Neural cell (in vitro differentiated cells): ENCODE measurements at regions not wholly inside any gene's neighbourhood (a gene's known extent, or its start where the extent isn't known, plus 50 kb on each side); places are given as distances from the start of the nearest gene placed in this dataset.

Experiments used
- H2AFZ ChIP-seq: fragments of 200-600, 300-800 bp; sonication (generic), shearing (Covaris generic); 2 replicates; pipeline ENCODE4 v1.6.0; 2014; ENCODE audit warnings: low read depth, mild to moderate bottlenecking, antibody characterized with exemption, low read length, moderate library complexity
- H3F3A ChIP-seq: fragments of 200-600 bp; shearing (Covaris generic); 2 replicates; pipeline ENCODE4 v1.6.1; 2016; ENCODE audit warnings: mild to moderate bottlenecking, moderate library complexity, mixed read lengths, antibody characterized with exemption, low read length; ENCODE audit not compliant: insufficient read depth, poor library complexity, severe bottlenecking
- H3K27ac ChIP-seq: fragments of 200-600, 300-800 bp; sonication (generic), shearing (Covaris generic); 2 replicates; pipeline ENCODE4 v1.5.1; 2014; ENCODE audit warnings: mild to moderate bottlenecking, low read length, moderate library complexity
- H3K27me3 ChIP-seq: fragments of 300-800, 200-600 bp; sonication (generic), shearing (Covaris generic); 2 replicates; pipeline ENCODE4 v1.6.0; 2014; ENCODE audit warnings: mild to moderate bottlenecking, low read depth, low read length, moderate library complexity; ENCODE audit not compliant: insufficient read depth
- H3K36me3 ChIP-seq: fragments of 300-800, 200-600 bp; sonication (generic), shearing (Covaris generic); 2 replicates; pipeline ENCODE4 v1.5.1; 2014; ENCODE audit warnings: mild to moderate bottlenecking, antibody characterized with exemption, low read length, moderate library complexity; ENCODE audit not compliant: insufficient read depth
- H3K4me2 ChIP-seq: fragments of 300-800, 200-600 bp; sonication (generic), shearing (Covaris generic); 2 replicates; pipeline ENCODE4 v1.6.0; 2014; ENCODE audit warnings: mild to moderate bottlenecking, low read length
- H3K4me3 ChIP-seq: fragments of 300-800, 200-600 bp; sonication (generic), shearing (Covaris generic); 2 replicates; pipeline ENCODE4 v1.5.1; 2014; ENCODE audit warnings: mild to moderate bottlenecking, low read length, moderate library complexity
- H3K79me2 ChIP-seq: fragments of 200-600 bp; shearing (Covaris generic); replicated peaks from 2 replicates; pipeline ENCODE4 v1.6.0; 2014; ENCODE audit warnings: mild to moderate bottlenecking, low read length, moderate library complexity; ENCODE audit not compliant: insufficient read depth
- H3K9ac ChIP-seq: fragments of 300-800, 200-600 bp; sonication (generic), shearing (Covaris generic); 2 replicates; pipeline ENCODE4 v1.6.1; 2016; ENCODE audit warnings: mild to moderate bottlenecking, low read length, mixed read lengths
- H3K9me2 ChIP-seq: fragments of 200-600 bp; shearing (Covaris generic); 2 replicates; pipeline ENCODE4 v1.6.1; 2016; ENCODE audit warnings: mild to moderate bottlenecking, low read length, mixed read lengths; ENCODE audit not compliant: insufficient read depth
- H3K9me3 ChIP-seq: fragments of 200-600, 300-800 bp; sonication (generic), shearing (Covaris generic); 2 replicates; pipeline ENCODE4 v1.6.1; 2016; ENCODE audit warnings: mild to moderate bottlenecking, mixed run types, low read length, moderate library complexity, mixed read lengths
- H4K20me1 ChIP-seq: fragments of 200-600 bp; shearing (Covaris generic); 2 replicates; pipeline ENCODE4 v1.6.1; 2016; ENCODE audit warnings: mild to moderate bottlenecking, mixed run types; ENCODE audit not compliant: insufficient read depth
- CTCF ChIP-seq: fragments of 450-650 bp; IDR thresholded peaks from 2 replicates; pipeline ENCODE4 v1.5.1; 2014; ENCODE audit warnings: antibody characterized with exemption, mild to moderate bottlenecking, moderate library complexity; ENCODE audit not compliant: poor library complexity, severe bottlenecking
- EP300 ChIP-seq: fragments of 450-650 bp; conservative IDR thresholded peaks from 2 replicates; pipeline ENCODE4 v1.6.1; 2014; ENCODE audit warnings: antibody characterized with exemption, mild to moderate bottlenecking, moderate library complexity; ENCODE audit not compliant: poor library complexity, severe bottlenecking
- EZH2 ChIP-seq: fragments of 200-600, 300-800 bp; shearing (Covaris generic), sonication (generic); IDR thresholded peaks from 2 replicates; pipeline ENCODE4 v1.6.1; 2014; ENCODE audit warnings: antibody characterized with exemption, low read length, borderline replicate concordance, mild to moderate bottlenecking; ENCODE audit not compliant: insufficient read depth, poor library complexity, severe bottlenecking
- MXI1 ChIP-seq: fragments of 450-650 bp; conservative IDR thresholded peaks from 2 replicates; pipeline ENCODE4 v1.6.1; 2014; ENCODE audit warnings: antibody characterized with exemption, mild to moderate bottlenecking; ENCODE audit not compliant: poor library complexity, severe bottlenecking
- POLR2AphosphoS5 ChIP-seq: IDR thresholded peaks from 2 replicates; pipeline ENCODE4 v1.6.1; 2012
- RAD21 ChIP-seq: fragments of 450-650 bp; conservative IDR thresholded peaks from 2 replicates; pipeline ENCODE4 v1.6.1; 2014; ENCODE audit warnings: antibody characterized with exemption, mild to moderate bottlenecking, moderate library complexity
- REST ChIP-seq: IDR thresholded peaks from 2 replicates; pipeline ENCODE4 v1.6.1; 2012; ENCODE audit warnings: borderline replicate concordance
- SMC3 ChIP-seq: fragments of 450-650 bp; conservative IDR thresholded peaks from 2 replicates; pipeline ENCODE4 v1.6.1; 2014; ENCODE audit warnings: antibody characterized with exemption, mild to moderate bottlenecking, moderate library complexity; ENCODE audit not compliant: poor library complexity
- TAF1 ChIP-seq: IDR thresholded peaks from 2 replicates; pipeline ENCODE4 v1.6.1; 2012; ENCODE audit warnings: low read depth

- Histone ChIP-seq H4K20me1 (no peaks in the 10 kb centered on the region), H3K9me3 (no peaks in the 10 kb centered on the region), H3F3A (no peaks in the 10 kb centered on the region), H3K9ac (no peak overlapping the region), H3K27ac (no peak overlapping the region), H2AFZ (no peak overlapping the region), H3K4me3 (no peak overlapping the region), H3K9me2 (no peaks in the 10 kb centered on the region), H3K27me3 (no peaks in the 10 kb centered on the region), H3K36me3 (no peaks in the 10 kb centered on the region), H3K4me2 (no peak overlapping the region), H3K79me2 (no peaks in the 10 kb centered on the region)
- TF ChIP-seq TAF1 (no peak), POLR2AphosphoS5 (no peak), EZH2 (no peak), CTCF (no peak), EP300 (no peak)
Observed at GRCh38 chr6:8943073-8943472, 507.7 kb upstream of the SLC35B3 start.

GRCh38 chr6:8941577-8941976, 506.2 kb upstream of the SLC35B3 start:
- H3F3A ChIP-seq: no peaks in the 10 kb centered on the region
- no peaks in the 10 kb centered on the region for H3K36me3 ChIP-seq
- no peaks in the 10 kb centered on the region for H4K20me1 ChIP-seq
- TF ChIP-seq EZH2: no peak
- TF ChIP-seq CTCF: no peak
- no peak for TF ChIP-seq RAD21
- TF ChIP-seq MXI1: no peak
- no peak for TF ChIP-seq EP300
- no peak for TF ChIP-seq SMC3
- TF ChIP-seq REST: no peak
- TF ChIP-seq TAF1: no peak
- no peak for TF ChIP-seq POLR2AphosphoS5
- H3K4me2 ChIP-seq: no peak overlapping the region
- H3K27me3 ChIP-seq: no peaks in the 10 kb centered on the region
- H3K27ac ChIP-seq: no peak overlapping the region
- H3K9me3 ChIP-seq: no peaks in the 10 kb centered on the region
- H3K9me2 ChIP-seq: no peaks in the 10 kb centered on the region
- H2AFZ ChIP-seq: no peak overlapping the region
- no peak overlapping the region for H3K9ac ChIP-seq
- H3K79me2 ChIP-seq: no peaks in the 10 kb centered on the region
- no peak overlapping the region for H3K4me3 ChIP-seq
